DMS53 treated with DMSO at 0.1 percent for 48 hours (cell line): ENCODE measurements at regions not wholly inside any gene's neighbourhood (a gene's known extent, or its start where the extent isn't known, plus 50 kb on each side); places are given as distances from the start of the nearest gene placed in this dataset.

Experiments
- DNase-seq: peaks from one replicate; lab custom pipeline; 2025; ENCODE audit not compliant: unreplicated experiment; lab: John Stamatoyannopoulos, UW

DNA sequence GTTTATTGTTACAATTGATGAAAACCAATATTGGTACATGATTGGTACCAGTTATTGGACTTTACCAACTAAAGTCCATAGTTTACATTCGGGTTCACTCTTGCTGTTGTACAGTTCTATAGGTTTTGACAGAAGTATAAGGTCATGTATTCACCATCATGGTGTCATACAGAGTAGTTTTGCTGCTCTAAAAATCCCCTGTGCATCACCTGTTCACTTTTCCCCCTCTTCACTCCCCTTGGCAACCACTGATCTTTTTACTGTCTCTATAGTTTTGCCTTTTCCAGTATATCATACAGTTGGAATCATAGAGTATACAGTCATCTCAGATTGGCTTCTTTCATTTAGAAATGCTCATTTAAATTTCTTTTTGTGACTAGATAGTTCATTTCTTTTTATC lies 51.2 kb upstream of the MED4 start:
- DNase-seq: no peak
